Small intestine (tissue), 7 donors: ENCODE measurements at regions not wholly inside any gene's neighbourhood (a gene's known extent, or its start where the extent isn't known, plus 50 kb on each side); places are given as distances from the start of the nearest gene placed in this dataset.

ENCODE experiments used
- DNase-seq, 2 donors: peaks; one replicate each; pipeline versions ENCODE4 v3.0.0 to v3.0.0-alpha.2; 2013
- FAIRE-seq: peaks from 2 replicates; lab custom pipeline; 2012; peaks lifted over from hg19 to GRCh38; lab: Jason Lieb, UNC
- H3K27ac ChIP-seq, 3 donors: one replicate each; pipeline ENCODE4 v1.5.1; 2013; ENCODE audit warnings: low read length in 2 of 3, mild to moderate bottlenecking in 2 of 3, control low read depth in 1 of 3, inconsistent platforms in 1 of 3, low read depth in 1 of 3, moderate library complexity in 1 of 3
- H3K27me3 ChIP-seq, 3 donors: one replicate each; pipeline ENCODE4 v1.6.1; 2013; ENCODE audit warnings: low read length in 3 of 3, inconsistent platforms in 1 of 3; ENCODE audit not compliant: control insufficient read depth in 3 of 3, insufficient read depth in 3 of 3
- H3K36me3 ChIP-seq, 3 donors: one replicate each; pipeline ENCODE4 v1.6.1; 2013; ENCODE audit warnings: low read length in 3 of 3, inconsistent platforms in 1 of 3, low read depth in 1 of 3, mild to moderate bottlenecking in 1 of 3, moderate library complexity in 1 of 3; ENCODE audit not compliant: control insufficient read depth in 3 of 3, insufficient read depth in 2 of 3
- H3K4me1 ChIP-seq, 3 donors: one replicate each; pipeline ENCODE4 v1.6.1; 2013; ENCODE audit warnings: low read length in 2 of 3, inconsistent platforms in 1 of 3, low read depth in 1 of 3, mild to moderate bottlenecking in 1 of 3, moderate library complexity in 1 of 3; ENCODE audit not compliant: control insufficient read depth in 3 of 3, insufficient read depth in 2 of 3
- H3K4me3 ChIP-seq, 3 donors: one replicate each; pipeline ENCODE4 v1.5.1; 2013; ENCODE audit warnings: low read length in 3 of 3, control low read depth in 1 of 3, inconsistent platforms in 1 of 3, low read depth in 1 of 3, mild to moderate bottlenecking in 1 of 3, moderate library complexity in 1 of 3
- H3K9me3 ChIP-seq, 2 donors: one replicate each; pipeline ENCODE4 v1.6.1; 2013; ENCODE audit warnings: low read depth in 1 of 2, low read length in 1 of 2; ENCODE audit not compliant: control insufficient read depth in 2 of 2, insufficient read depth in 1 of 2
- WGBS, 3 donors: extraction: QIAGEN DNeasy Blood & Tissue Kit; methylation state at CpG; one replicate each; pipeline ENCODE4 v1.1.7; 2013; 5-methylcytosine and 5-hydroxymethylcytosine counted together
- donor health status: healthy with polysubstance abuse.
- donor health status: control.
- donor health status: control.
- donor health status: Bipolar disorder and iron deficiency.
- donor health status: healthy.

DNA sequence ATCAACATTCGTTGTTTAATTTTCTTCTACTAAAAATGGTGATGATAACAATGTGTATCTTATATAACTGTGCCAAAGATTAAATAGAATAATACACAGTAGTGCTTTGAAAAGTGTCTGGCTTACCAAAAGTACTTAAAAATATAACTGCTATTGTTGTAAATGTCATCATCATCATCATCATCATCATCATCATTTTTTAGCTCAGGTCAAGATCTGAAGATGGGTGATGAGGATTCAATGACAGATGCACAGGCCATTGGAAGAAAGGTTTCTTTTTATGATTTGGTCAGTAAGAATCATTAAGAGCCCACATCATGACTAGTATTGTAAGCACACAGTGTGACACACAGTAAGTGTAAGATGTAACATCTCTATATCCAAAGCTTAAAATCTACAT is 795.2 kb downstream of the SLC4A3 start:
- WGBS, 3 donors, result 59 to 71% (median 64%) methylated on average over 1 of the region's 1 CpG
- peaks cover 0 to 3% of the 10 kb centered on the region in 2 donors for H3K9me3 ChIP-seq
- FAIRE-seq (no peak), DNase-seq (no peak)
- no peak overlapping the region for H3K4me3 ChIP-seq
- no peaks in the 10 kb centered on the region for H3K36me3 ChIP-seq
- no peak overlapping the region for H3K27ac ChIP-seq
- peaks cover 0 to 2% (median 0%) of the 10 kb centered on the region in 3 donors for H3K27me3 ChIP-seq
- no peaks in the 10 kb centered on the region for H3K4me1 ChIP-seq

- DNase-seq (no peak), FAIRE-seq (no peak)
- Histone ChIP-seq H3K4me1 (no peaks in the 10 kb centered on the region), H3K36me3 (no peaks in the 10 kb centered on the region), H3K4me3 (no peak overlapping the region), H3K27ac (no peak overlapping the region), H3K27me3 (peaks cover 0 to under 1% (median 0%) of the 10 kb centered on the region in 3 donors), H3K9me3 (peaks cover 0 to 3% of the 10 kb centered on the region in 2 donors)
- WGBS, 3 donors, result 61 to 73% (median 71%) methylated on average over 2 of the region's 2 CpGs
Observed at GRCh38 chr2:220424561-220424960, 797.1 kb downstream of the SLC4A3 start.

- H3K9me3 ChIP-seq, result no peaks in the 10 kb centered on the region
- FAIRE-seq, result no peak
- no peak for DNase-seq
- no peak overlapping the region for H3K4me3 ChIP-seq
- no peaks in the 10 kb centered on the region for H3K36me3 ChIP-seq
- no peaks in the 10 kb centered on the region for H3K27me3 ChIP-seq
- H3K27ac ChIP-seq, result no peak overlapping the region
- H3K4me1 ChIP-seq, result no peaks in the 10 kb centered on the region
- 71 to 73% (median 71%) methylated on average over 2 of the region's 2 CpGs for WGBS, 3 donors
Observed at GRCh38 chr2:220432645-220433044, 805.2 kb downstream of the SLC4A3 start.

GRCh38 chr2:220433131-220433530 is 805.7 kb downstream of the SLC4A3 start:
- WGBS, 3 donors, result 95 to 97% (median 96%) methylated on average over 3 of the region's 3 CpGs
- no peaks in the 10 kb centered on the region for H3K36me3 ChIP-seq
- DNase-seq, result no peak
- no peaks in the 10 kb centered on the region for H3K4me1 ChIP-seq
- H3K9me3 ChIP-seq, result no peaks in the 10 kb centered on the region
- H3K27ac ChIP-seq, result no peak overlapping the region
- no peak for FAIRE-seq
- no peaks in the 10 kb centered on the region for H3K27me3 ChIP-seq
- no peak overlapping the region for H3K4me3 ChIP-seq

DNA sequence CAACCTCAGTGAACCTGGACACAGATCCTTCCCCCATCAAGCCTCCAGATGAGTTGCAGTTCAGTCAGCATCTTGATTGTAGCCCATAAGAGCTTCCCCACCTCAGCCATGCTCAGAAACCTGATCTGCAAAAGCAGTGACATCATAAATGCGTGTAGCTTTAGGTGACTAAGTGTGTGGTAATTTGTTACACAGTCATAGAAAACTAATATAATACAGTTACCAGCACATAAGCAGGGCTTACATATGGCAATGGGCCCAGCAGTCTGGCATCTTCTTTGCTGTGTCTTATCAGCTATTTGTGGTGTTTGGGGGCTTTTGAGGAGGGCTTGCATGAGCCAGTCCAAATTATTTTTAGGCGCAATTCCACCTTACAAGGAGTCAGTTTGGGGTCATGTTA is 807.0 kb downstream of the SLC4A3 start:
- H3K9me3 ChIP-seq, result no peaks in the 10 kb centered on the region
- no peak overlapping the region for H3K27ac ChIP-seq
- no peak overlapping the region for H3K4me3 ChIP-seq
- DNase-seq (no peak), FAIRE-seq (no peak)
- WGBS, 3 donors, result 78 to 83% (median 79%) methylated on average over 2 of the region's 2 CpGs
- H3K4me1 ChIP-seq, result no peaks in the 10 kb centered on the region
- H3K27me3 ChIP-seq, result no peaks in the 10 kb centered on the region
- H3K36me3 ChIP-seq, result no peaks in the 10 kb centered on the region

GRCh38 chr2:220437938-220438337 is 810.5 kb downstream of the SLC4A3 start:
- H3K36me3 ChIP-seq, result no peaks in the 10 kb centered on the region
- no peaks in the 10 kb centered on the region for H3K27me3 ChIP-seq
- H3K27ac ChIP-seq, result no peak overlapping the region
- H3K9me3 ChIP-seq, result no peaks in the 10 kb centered on the region
- DNase-seq (no peak), FAIRE-seq (no peak)
- no peaks in the 10 kb centered on the region for H3K4me1 ChIP-seq
- WGBS, 3 donors, result 71 to 85% (median 83%) methylated on average over 2 of the region's 2 CpGs
- H3K4me3 ChIP-seq, result no peak overlapping the region

GRCh38 chr2:220440731-220441130 is 813.3 kb downstream of the SLC4A3 start:
- WGBS, 3 donors, result 84 to 90% (median 89%) methylated on average over 2 of the region's 2 CpGs
- FAIRE-seq (no peak), DNase-seq (no peak)
- Histone ChIP-seq H3K27ac (no peak overlapping the region), H3K4me1 (no peaks in the 10 kb centered on the region), H3K4me3 (no peak overlapping the region), H3K9me3 (no peaks in the 10 kb centered on the region), H3K36me3 (no peaks in the 10 kb centered on the region), H3K27me3 (no peaks in the 10 kb centered on the region)

DNA sequence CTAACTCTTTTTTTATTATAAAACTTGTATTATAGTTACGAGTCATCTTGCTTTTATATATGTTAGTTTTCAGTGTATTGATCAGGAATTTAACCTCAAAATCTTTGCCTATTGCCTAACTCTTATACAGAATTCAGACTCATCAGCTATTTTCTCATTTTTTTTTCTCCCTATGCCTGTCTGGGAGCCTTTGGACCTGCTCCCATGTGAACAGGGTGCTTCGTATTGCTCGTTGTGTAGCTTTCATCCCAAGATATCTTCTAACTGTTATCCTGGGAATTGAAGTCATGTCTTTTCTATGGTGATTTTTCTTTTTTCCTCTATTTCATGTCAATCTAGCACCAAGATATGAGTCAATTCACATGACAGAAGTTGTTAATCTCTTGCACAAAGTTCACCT is 814.0 kb downstream of the SLC4A3 start:
- H3K27ac ChIP-seq, result no peak overlapping the region
- 77 to 91% (median 80%) methylated on average over 3 of the region's 3 CpGs for WGBS, 3 donors
- no peaks in the 10 kb centered on the region for H3K36me3 ChIP-seq
- H3K9me3 ChIP-seq, result no peaks in the 10 kb centered on the region
- H3K27me3 ChIP-seq, result no peaks in the 10 kb centered on the region
- DNase-seq (no peak), FAIRE-seq (no peak)
- no peak overlapping the region for H3K4me3 ChIP-seq
- H3K4me1 ChIP-seq, result no peaks in the 10 kb centered on the region

DNA sequence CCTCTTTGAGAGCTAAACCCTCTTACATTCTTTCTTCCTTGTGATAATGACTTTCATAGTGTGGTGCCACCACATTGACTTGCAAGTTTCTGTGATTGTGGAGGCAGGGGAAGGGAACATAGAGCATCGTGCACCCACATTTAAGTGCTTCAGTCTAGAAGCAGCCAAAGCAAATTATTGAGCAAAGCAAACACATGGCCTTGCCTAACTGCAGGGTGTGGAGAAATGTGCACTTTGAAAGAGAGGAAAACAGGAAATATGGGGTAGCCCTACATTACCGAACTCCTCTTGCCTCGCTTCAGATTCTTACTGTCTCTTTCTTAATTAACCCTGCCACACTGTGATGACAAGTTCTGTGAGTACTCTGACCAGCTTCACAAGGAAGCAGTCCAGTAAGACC is 814.6 kb downstream of the SLC4A3 start:
- Histone ChIP-seq H3K27ac (no peak overlapping the region), H3K4me1 (no peaks in the 10 kb centered on the region), H3K4me3 (no peak overlapping the region), H3K27me3 (no peaks in the 10 kb centered on the region), H3K9me3 (no peaks in the 10 kb centered on the region), H3K36me3 (no peaks in the 10 kb centered on the region)
- DNase-seq, result no peak
- no peak for FAIRE-seq
- 83 to 87% (median 83%) methylated on average over 3 of the region's 3 CpGs for WGBS, 3 donors
